ENCODE measurements at regions not wholly inside any gene's neighbourhood (a gene's known extent, or its start where the extent isn't known, plus 50 kb on each side); places are given as distances from the start of the nearest gene placed in this dataset.

GRCh38 chr13:55705526-55705925 is 1435.2 kb upstream of the PRR20A start:
- BruUV-seq (replicated peaks), result no TSS peak
- dilution Hi-C loops (cut with MboI; ENCODE audit: extremely low pct_ligation_motif_present, low sequenced_read_pairs), result no loop called here

More at GRCh38 chr13:55705526-55705925, 1435.2 kb upstream of the PRR20A start:
- DNase-seq (ENCODE audit: low read depth, low spot score) (no peak), FAIRE-seq (no peak)
- H3K9me1 ChIP-seq (replicated peaks; ENCODE audit: control insufficient read depth, extremely low read depth, insufficient read depth, low read length), result no peaks in the 10 kb centered on the region
- H3K4me3 ChIP-seq (replicated peaks in 1 of 3; ENCODE audit: insufficient read depth in 1 of 3, low read depth in 1 of 3, low read length in 3 of 3), result no peak overlapping the region
- ChIA-PET POLR2A (no interaction called here), CTCF (no interaction called here)
- TF ChIP-seq, protein P1, sequence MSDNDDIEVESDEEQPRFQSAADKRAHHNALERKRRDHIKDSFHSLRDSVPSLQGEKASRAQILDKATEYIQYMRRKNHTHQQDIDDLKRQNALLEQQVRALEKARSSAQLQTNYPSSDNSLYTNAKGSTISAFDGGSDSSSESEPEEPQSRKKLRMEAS (IDR thresholded peaks at IDR 0.05; ENCODE audit: insufficient read depth, insufficient read length), result no peak
- TF ChIP-seq, protein P2, sequence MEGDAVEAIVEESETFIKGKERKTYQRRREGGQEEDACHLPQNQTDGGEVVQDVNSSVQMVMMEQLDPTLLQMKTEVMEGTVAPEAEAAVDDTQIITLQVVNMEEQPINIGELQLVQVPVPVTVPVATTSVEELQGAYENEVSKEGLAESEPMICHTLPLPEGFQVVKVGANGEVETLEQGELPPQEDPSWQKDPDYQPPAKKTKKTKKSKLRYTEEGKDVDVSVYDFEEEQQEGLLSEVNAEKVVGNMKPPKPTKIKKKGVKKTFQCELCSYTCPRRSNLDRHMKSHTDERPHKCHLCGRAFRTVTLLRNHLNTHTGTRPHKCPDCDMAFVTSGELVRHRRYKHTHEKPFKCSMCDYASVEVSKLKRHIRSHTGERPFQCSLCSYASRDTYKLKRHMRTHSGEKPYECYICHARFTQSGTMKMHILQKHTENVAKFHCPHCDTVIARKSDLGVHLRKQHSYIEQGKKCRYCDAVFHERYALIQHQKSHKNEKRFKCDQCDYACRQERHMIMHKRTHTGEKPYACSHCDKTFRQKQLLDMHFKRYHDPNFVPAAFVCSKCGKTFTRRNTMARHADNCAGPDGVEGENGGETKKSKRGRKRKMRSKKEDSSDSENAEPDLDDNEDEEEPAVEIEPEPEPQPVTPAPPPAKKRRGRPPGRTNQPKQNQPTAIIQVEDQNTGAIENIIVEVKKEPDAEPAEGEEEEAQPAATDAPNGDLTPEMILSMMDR (IDR thresholded peaks at IDR 0.05; ENCODE audit: extremely low read depth in 1 of 2, insufficient read depth in 1 of 2, low read depth in 1 of 2, low read length in 2 of 2), result no peak
- no peak for TF ChIP-seq POLR2A (IDR thresholded peaks at IDR 0.05; ENCODE audit: low read depth, low read length)
- no peak for TF ChIP-seq MYC (IDR thresholded peaks at IDR 0.05; ENCODE audit: low read depth, low read length)
- TF ChIP-seq POLR2AphosphoS5 (IDR thresholded peaks at IDR 0.05; ENCODE audit: insufficient read depth, low read depth, low read length), result no peak
- TF ChIP-seq EZH2 (IDR thresholded peaks at IDR 0.05; ENCODE audit: borderline replicate concordance, low read depth, low read length, severe bottlenecking), result no peak
- no peak for TF ChIP-seq JUN (IDR thresholded peaks at IDR 0.05; ENCODE audit: borderline replicate concordance, insufficient read depth, insufficient read length, low read depth)
- no peak for TF ChIP-seq FOS (IDR thresholded peaks at IDR 0.05; ENCODE audit: borderline replicate concordance, insufficient read depth, low read length)
- no peak for TF ChIP-seq GATA2 (IDR thresholded peaks at IDR 0.05; ENCODE audit: insufficient read depth, insufficient read length, low read depth, low read length)
- H3K27ac ChIP-seq (ENCODE audit: insufficient read depth, low read depth, low read length), result no peak overlapping the region
- no peaks in the 10 kb centered on the region for H3K27me3 ChIP-seq (ENCODE audit: control insufficient read depth in 2 of 2, insufficient read depth in 2 of 2, low read length in 2 of 2)
- no peaks in the 10 kb centered on the region for H3K9me3 ChIP-seq (replicated peaks; ENCODE audit: control insufficient read depth, insufficient read depth, low read length)
- no peaks in the 10 kb centered on the region for H4K20me1 ChIP-seq (replicated peaks; ENCODE audit: control insufficient read depth, extremely low read depth, insufficient read depth, low read length)
- no peak overlapping the region for H2AFZ ChIP-seq (ENCODE audit: low read depth, low read length)
- no peak overlapping the region for H3K4me2 ChIP-seq (ENCODE audit: insufficient read depth, low read length)
- no peaks in the 10 kb centered on the region for H3K79me2 ChIP-seq (ENCODE audit: control insufficient read depth, insufficient read depth, low read length)
- intact Hi-C loops (cut with micrococcal nuclease), result no loop called here
- H3K4me1 ChIP-seq (ENCODE audit: control insufficient read depth, extremely low read depth, insufficient read depth, low read length), result no peaks in the 10 kb centered on the region
- no peaks in the 10 kb centered on the region for H3K36me3 ChIP-seq (ENCODE audit: control insufficient read depth in 2 of 2, extremely low read depth in 1 of 2, insufficient read depth in 2 of 2, low read length in 2 of 2)
- H3K9ac ChIP-seq (replicated peaks; ENCODE audit: extremely low read depth, insufficient read depth, low read length), result no peak overlapping the region
